ENCODE measurements at regions not wholly inside any gene's neighbourhood (a gene's known extent, or its start where the extent isn't known, plus 50 kb on each side); places are given as distances from the start of the nearest gene placed in this dataset.
A peak's percentile ranks its signal among the peaks of the same experiment; 100 is the strongest.

DNA sequence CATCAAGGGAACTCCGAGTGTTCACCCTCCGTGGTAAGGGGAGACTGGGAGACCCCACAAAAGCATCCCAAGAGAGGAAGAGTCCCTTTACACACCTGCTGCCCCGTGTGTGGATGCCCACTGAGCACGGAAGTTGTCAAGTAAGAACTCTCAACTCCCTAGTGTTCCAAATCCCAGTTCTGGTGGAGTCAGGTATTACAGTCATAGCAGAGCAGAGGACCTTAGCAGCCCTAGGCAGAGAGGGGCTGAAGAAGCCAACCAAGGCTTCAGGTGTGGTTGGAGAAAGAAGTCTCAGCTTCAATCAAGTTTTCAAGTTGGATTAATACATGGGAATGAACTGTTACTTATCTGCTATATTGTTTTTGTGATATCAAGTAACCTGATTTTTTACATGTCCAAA, 512.5 kb downstream of the RNF144A start:
- Histone ChIP-seq H3K27ac (no peak overlapping the region), H3K27me3 (peaks cover 0 to 85% (median 5%) of the 10 kb centered on the region in 4 donors), H3K9me3 (no peaks in the 10 kb centered on the region), H3K36me3 (no peaks in the 10 kb centered on the region), H3K4me1 (peaks cover 4 to 15% (median 6%) of the 10 kb centered on the region in 3 donors), H3K4me3 (no peak overlapping the region)
- intact Hi-C loops (cut with DNase I), result loop anchor here (5.0 kb wide), 1 partner anchor 1258 kb away; no protein-coding TSS in a partner anchor
- no peak for DNase-seq
- 68 to 90% methylated on average over 2 to 4 of the region's 4 CpGs for WGBS, 2 donors
- TF ChIP-seq, protein P1, sequence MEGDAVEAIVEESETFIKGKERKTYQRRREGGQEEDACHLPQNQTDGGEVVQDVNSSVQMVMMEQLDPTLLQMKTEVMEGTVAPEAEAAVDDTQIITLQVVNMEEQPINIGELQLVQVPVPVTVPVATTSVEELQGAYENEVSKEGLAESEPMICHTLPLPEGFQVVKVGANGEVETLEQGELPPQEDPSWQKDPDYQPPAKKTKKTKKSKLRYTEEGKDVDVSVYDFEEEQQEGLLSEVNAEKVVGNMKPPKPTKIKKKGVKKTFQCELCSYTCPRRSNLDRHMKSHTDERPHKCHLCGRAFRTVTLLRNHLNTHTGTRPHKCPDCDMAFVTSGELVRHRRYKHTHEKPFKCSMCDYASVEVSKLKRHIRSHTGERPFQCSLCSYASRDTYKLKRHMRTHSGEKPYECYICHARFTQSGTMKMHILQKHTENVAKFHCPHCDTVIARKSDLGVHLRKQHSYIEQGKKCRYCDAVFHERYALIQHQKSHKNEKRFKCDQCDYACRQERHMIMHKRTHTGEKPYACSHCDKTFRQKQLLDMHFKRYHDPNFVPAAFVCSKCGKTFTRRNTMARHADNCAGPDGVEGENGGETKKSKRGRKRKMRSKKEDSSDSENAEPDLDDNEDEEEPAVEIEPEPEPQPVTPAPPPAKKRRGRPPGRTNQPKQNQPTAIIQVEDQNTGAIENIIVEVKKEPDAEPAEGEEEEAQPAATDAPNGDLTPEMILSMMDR (IDR thresholded peaks at IDR 0.05), result no peak
- no peak for TF ChIP-seq POLR2A (IDR thresholded peaks at IDR 0.05)

DNA sequence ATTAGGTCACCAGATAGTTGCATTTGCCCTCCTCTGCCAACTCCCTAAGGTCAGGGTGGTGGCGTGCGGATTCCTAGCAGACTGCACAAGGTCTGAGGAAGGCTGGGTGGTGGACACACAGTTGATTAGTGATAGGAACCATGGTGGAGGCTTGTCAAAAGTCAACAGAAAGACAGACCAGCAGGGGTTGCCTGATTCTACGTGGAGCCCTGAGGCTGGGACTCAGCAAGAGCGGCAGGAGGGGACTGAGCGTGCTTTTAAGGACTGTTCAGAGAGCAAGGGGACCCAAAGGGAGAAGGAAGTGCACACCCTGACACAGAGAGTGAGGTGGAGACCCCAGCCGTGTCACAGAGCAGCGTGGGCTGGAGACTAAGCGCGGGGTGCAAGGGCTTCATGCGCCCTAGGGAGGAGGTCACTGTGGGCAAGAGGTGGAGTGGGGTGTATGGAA, 513.2 kb downstream of the RNF144A start:
- WGBS, 2 donors, result 84 to 88% methylated on average over 8 to 10 of the region's 10 CpGs
- peaks cover 0 to 78% (median 5%) of the 10 kb centered on the region in 4 donors for H3K27me3 ChIP-seq
- H3K27ac ChIP-seq, result peak overlapping the region in 1 of 4 donors; percentile 49
- DNase-seq, result no peak
- H3K36me3 ChIP-seq, result no peaks in the 10 kb centered on the region
- H3K4me1 ChIP-seq, result peaks cover 4 to 15% (median 6%) of the 10 kb centered on the region in 3 donors
- TF ChIP-seq POLR2A (IDR thresholded peaks at IDR 0.05), result no peak
- TF ChIP-seq, protein P1 (IDR thresholded peaks at IDR 0.05), result no peak
- H3K4me3 ChIP-seq, result peak overlapping the region in 2 of 4 donors; percentile 42 to 65
- H3K9me3 ChIP-seq, result no peaks in the 10 kb centered on the region
- intact Hi-C loops (cut with DNase I), result no loop called here

DNA sequence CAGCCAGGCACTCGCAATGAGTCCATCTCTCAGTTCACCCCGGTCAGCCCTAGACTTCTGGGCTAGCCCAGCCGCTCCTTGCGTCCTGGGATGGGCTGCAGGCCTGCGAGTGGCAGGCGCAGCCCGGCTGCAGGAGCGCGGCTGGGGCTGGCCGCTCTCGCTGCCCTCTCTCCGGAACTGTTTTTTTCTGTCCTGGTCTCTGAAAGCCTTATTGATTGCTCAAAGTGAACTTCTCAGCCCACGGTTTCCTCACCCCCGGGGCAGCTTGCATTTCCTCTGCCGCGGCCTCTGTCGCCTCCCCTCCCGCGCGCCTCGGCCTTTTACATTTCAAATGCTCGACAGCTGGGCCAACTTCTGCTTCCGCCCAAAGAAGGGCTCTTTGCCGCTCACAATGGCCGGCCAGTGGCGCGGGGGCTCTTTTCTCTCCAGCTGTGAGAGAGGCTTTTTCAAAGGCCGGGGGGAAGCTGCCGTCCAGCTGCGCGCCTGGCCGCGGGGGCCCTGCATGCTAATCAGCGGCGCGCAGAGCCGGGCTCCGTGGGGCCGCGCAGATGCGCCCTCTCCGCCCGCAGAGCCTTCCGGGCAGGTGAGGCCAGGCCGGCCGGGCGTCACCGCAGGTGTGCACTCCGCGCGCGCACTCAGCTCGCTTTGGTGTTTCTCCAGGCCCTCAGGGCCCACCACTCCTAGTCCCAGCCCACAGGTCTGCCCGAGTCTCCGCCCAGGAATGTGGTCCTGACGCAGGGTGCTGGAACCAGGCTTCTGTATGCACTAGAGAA, 513.8 kb downstream of the RNF144A start:
- Histone ChIP-seq H3K27me3 (peaks cover 0 to 74% (median 5%) of the 10 kb centered on the region in 4 donors), H3K36me3 (no peaks in the 10 kb centered on the region), H3K9me3 (no peaks in the 10 kb centered on the region), H3K4me1 (peaks cover 4 to 15% (median 6%) of the 10 kb centered on the region in 3 donors), H3K4me3 (peak overlapping the region; percentile 10 to 65 (median 32)), H3K27ac (peak overlapping the region in 3 of 4 donors; percentile 6 to 52 (median 49))
- DNase-seq, result no peak
- intact Hi-C loops (cut with DNase I), result no loop called here
- WGBS, 2 donors, result 11 to 13% methylated on average over 9 to 15 of the region's 56 CpGs
- TF ChIP-seq, protein P1 (IDR thresholded peaks at IDR 0.05), result no peak
- TF ChIP-seq POLR2A (IDR thresholded peaks at IDR 0.05), result no peak

DNA sequence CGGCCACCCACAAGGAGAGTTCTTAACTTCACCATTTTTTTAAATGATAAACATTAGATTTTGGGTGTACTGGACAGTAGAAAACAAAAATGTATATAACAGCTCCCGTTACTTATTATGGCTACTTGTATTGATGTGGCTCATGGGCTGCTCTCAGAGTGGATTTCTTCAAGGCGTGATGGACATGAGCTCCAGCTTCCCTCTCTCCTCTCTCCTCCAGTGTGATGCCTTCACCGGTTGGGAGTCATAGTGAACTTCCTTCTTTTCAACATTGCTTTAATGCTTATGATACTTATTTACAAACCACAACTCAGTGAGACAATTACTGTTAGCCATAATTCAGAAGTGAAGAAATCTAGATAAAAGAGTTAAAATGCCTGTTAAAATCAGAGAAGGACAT, 515.2 kb downstream of the RNF144A start:
- peaks cover 4 to 15% (median 6%) of the 10 kb centered on the region in 3 donors for H3K4me1 ChIP-seq

More for the DNA sequence above, 515.2 kb downstream of the RNF144A start:
- no peak for TF ChIP-seq POLR2A (IDR thresholded peaks at IDR 0.05)
- TF ChIP-seq, protein P1 (IDR thresholded peaks at IDR 0.05), result no peak
- intact Hi-C loops (cut with DNase I), result no loop called here
- DNase-seq, result no peak
- WGBS, 2 donors, result 89 to 95% methylated on average over 4 of the region's 4 CpGs
- H3K27me3 ChIP-seq, result peaks cover 0 to 63% (median 5%) of the 10 kb centered on the region in 4 donors
- H3K9me3 ChIP-seq, result no peaks in the 10 kb centered on the region
- no peaks in the 10 kb centered on the region for H3K36me3 ChIP-seq
- H3K4me3 ChIP-seq, result no peak overlapping the region
- H3K27ac ChIP-seq, result no peak overlapping the region
